ENCODE measurements at regions not wholly inside any gene's neighbourhood (a gene's known extent, or its start where the extent isn't known, plus 50 kb on each side); places are given as distances from the start of the nearest gene placed in this dataset.

- TF ChIP-seq CTCF (conservative IDR thresholded peaks at IDR 0.05; ENCODE audit: low read depth, low read length) (no peak), EZH2 (IDR thresholded peaks at IDR 0.05; ENCODE audit: borderline replicate concordance, low read depth, low read length, poor library complexity, severe bottlenecking) (no peak)
- CTCF ChIA-PET, result no interaction called here
- H3K27ac ChIP-seq (ENCODE audit: low read depth, low read length, poor library complexity, severe bottlenecking), result no peak overlapping the region
- H3K4me3 ChIP-seq (ENCODE audit: low read depth, low read length, poor library complexity, severe bottlenecking), result no peak overlapping the region
- intact Hi-C loops (cut with micrococcal nuclease; ENCODE audit: unreplicated experiment), result no loop called here
- POLR2A ChIA-PET (ENCODE audit: low non-redundant PET), result no interaction called here
- H3K27me3 ChIP-seq (replicated peaks; ENCODE audit: insufficient read depth, low read depth, low read length, poor library complexity), result no peaks in the 10 kb centered on the region
- no peak for DNase-seq (ENCODE audit: low spot score)
- BruUV-seq (replicated peaks), result no TSS peak
- no peaks in the 10 kb centered on the region for H3K9me3 ChIP-seq (ENCODE audit: low read depth, low read length, poor library complexity, severe bottlenecking)
- no peaks in the 10 kb centered on the region for H3K36me3 ChIP-seq (ENCODE audit: insufficient read depth, low read length, poor library complexity, severe bottlenecking)
- H3K4me1 ChIP-seq (ENCODE audit: insufficient read depth, low read length, poor library complexity, severe bottlenecking), result no peaks in the 10 kb centered on the region
These were observed 666.2 kb downstream of the KCTD8 start for GRCh38 chr4:43782391-43782790.

GRCh38 chr4:43816116-43816515, 632.5 kb downstream of the KCTD8 start:
- POLR2A ChIA-PET (ENCODE audit: low non-redundant PET), result no interaction called here

GRCh38 chr4:43822621-43823020, 626.0 kb downstream of the KCTD8 start:
- no TSS peak for BruUV-seq (replicated peaks)
- DNase-seq (ENCODE audit: low spot score), result no peak
- Histone ChIP-seq H3K9me3 (ENCODE audit: low read depth, low read length, poor library complexity, severe bottlenecking) (peaks cover 33% of the 10 kb centered on the region), H3K4me1 (ENCODE audit: insufficient read depth, low read length, poor library complexity, severe bottlenecking) (no peaks in the 10 kb centered on the region), H3K27me3 (replicated peaks; ENCODE audit: insufficient read depth, low read depth, low read length, poor library complexity) (no peaks in the 10 kb centered on the region), H3K4me3 (ENCODE audit: low read depth, low read length, poor library complexity, severe bottlenecking) (no peak overlapping the region), H3K27ac (ENCODE audit: low read depth, low read length, poor library complexity, severe bottlenecking) (no peak overlapping the region), H3K36me3 (ENCODE audit: insufficient read depth, low read length, poor library complexity, severe bottlenecking) (no peaks in the 10 kb centered on the region)
- intact Hi-C loops (cut with micrococcal nuclease; ENCODE audit: unreplicated experiment), result no loop called here
- TF ChIP-seq EZH2 (IDR thresholded peaks at IDR 0.05; ENCODE audit: borderline replicate concordance, low read depth, low read length, poor library complexity, severe bottlenecking) (no peak), CTCF (conservative IDR thresholded peaks at IDR 0.05; ENCODE audit: low read depth, low read length) (no peak)
- POLR2A ChIA-PET (ENCODE audit: low non-redundant PET), result no interaction called here
- CTCF ChIA-PET, result no interaction called here

More at GRCh38 chr4:43816116-43816515, 632.5 kb downstream of the KCTD8 start:
- CTCF ChIA-PET, result no interaction called here
- no peak for TF ChIP-seq EZH2 (IDR thresholded peaks at IDR 0.05; ENCODE audit: borderline replicate concordance, low read depth, low read length, poor library complexity, severe bottlenecking)
- no peak for TF ChIP-seq CTCF (conservative IDR thresholded peaks at IDR 0.05; ENCODE audit: low read depth, low read length)
- Histone ChIP-seq H3K9me3 (ENCODE audit: low read depth, low read length, poor library complexity, severe bottlenecking) (peaks cover 21% of the 10 kb centered on the region), H3K27ac (ENCODE audit: low read depth, low read length, poor library complexity, severe bottlenecking) (no peak overlapping the region), H3K27me3 (replicated peaks; ENCODE audit: insufficient read depth, low read depth, low read length, poor library complexity) (no peaks in the 10 kb centered on the region), H3K36me3 (ENCODE audit: insufficient read depth, low read length, poor library complexity, severe bottlenecking) (no peaks in the 10 kb centered on the region), H3K4me1 (ENCODE audit: insufficient read depth, low read length, poor library complexity, severe bottlenecking) (no peaks in the 10 kb centered on the region), H3K4me3 (ENCODE audit: low read depth, low read length, poor library complexity, severe bottlenecking) (no peak overlapping the region)
- DNase-seq (ENCODE audit: low spot score), result no peak
- intact Hi-C loops (cut with micrococcal nuclease; ENCODE audit: unreplicated experiment), result no loop called here
- no TSS peak for BruUV-seq (replicated peaks)
